GM18907 (cell line): ENCODE measurements at regions not wholly inside any gene's neighbourhood (a gene's known extent, or its start where the extent isn't known, plus 50 kb on each side); places are given as distances from the start of the nearest gene placed in this dataset.

Experiments used
- ATAC-seq: cut with Tn5 transposase; IDR thresholded peaks from one replicate; pipeline ENCODE4 v1.9.1; 2021; ENCODE audit warnings: mild to moderate bottlenecking, moderate library complexity; ENCODE audit not compliant: unreplicated experiment

DNA sequence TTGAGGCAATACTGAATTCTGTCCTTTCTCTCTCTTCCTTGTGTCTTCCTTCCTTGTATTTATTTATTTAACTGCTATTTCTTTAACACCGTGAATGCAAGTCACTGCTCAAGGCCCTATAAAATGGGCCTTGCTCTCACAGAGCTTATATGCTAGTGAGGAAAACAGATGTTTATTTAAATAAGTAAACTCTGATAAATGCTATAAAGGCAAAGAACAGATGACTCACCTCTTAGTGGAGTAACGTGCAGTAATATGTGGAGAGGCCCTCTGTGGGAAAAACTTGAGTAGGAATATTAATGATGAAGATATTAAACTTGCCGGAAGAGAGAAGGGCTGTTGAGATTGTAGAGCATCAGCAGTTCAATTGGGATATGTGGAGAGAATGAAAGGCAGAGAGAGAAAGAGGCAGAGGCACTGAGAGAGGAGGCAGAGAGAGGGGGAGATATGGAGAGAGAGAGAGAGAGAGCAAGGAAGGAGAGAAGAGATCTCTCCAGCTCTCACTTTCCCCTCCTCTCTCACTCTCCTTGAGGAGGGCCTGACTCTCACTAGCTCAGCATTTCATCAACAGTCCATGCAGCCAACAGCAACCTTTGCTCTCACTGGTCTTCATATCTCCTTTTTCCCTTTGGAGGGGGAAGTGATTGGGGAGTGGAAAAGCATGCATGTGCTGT, 322.2 kb downstream of the LMX1A start:
- ATAC-seq: no peak

DNA sequence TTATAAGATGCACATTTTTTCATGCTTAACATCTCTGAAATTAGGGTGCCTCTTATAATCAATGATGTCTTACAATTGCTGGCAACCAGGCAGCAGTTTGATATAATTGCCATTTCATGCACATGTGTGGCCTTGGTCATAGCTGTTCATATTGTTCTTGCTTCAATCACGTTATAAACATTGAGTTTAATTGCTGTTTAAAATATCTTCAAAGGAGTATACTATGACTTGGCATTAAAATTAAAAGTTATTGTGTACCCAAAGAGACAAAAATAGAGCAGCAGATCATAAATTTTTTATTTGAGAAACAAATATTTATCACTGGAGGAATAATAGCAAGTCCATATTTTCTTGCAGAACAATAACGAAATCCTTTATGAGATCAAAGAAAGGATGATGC, 325.5 kb downstream of the LMX1A start:
- ATAC-seq: no peak

DNA sequence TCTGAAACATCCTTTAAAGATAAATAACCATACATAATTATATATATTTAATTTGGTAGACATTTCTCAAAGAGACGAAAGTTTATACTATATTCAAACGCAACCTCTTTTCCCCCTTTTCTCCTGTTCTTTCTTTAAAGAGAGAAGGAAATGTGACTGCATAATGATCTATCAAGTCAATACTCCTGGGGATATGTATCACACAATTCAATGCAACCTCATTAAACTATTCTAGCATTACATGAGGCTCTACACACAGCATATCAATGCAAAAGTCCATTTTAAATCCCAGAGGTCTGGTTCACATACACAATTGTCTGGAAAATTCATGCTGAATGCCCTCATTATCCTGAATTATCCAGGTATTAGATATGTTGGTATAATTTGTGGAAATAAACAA, 330.7 kb downstream of the LMX1A start:
- no peak for ATAC-seq

DNA sequence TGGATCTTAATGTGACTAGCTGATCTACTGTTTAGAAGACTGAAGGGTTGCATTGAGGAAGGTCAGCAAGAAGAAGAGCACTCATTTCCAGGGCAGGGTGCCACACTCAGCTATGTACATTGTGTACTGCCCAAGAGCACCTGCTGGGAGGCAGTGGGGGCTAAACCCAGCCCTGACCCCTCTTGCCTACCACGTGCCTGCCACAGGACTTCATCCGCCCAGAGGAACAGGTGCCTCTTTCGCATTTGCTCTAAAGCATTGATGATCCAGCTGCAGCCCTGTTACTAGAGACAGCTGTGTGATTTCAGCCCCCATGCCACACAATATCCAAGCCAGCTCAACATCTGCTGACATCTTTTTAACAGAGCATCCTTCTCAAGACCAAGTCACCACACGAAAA, 341.8 kb downstream of the LMX1A start:
- ATAC-seq: no peak

DNA sequence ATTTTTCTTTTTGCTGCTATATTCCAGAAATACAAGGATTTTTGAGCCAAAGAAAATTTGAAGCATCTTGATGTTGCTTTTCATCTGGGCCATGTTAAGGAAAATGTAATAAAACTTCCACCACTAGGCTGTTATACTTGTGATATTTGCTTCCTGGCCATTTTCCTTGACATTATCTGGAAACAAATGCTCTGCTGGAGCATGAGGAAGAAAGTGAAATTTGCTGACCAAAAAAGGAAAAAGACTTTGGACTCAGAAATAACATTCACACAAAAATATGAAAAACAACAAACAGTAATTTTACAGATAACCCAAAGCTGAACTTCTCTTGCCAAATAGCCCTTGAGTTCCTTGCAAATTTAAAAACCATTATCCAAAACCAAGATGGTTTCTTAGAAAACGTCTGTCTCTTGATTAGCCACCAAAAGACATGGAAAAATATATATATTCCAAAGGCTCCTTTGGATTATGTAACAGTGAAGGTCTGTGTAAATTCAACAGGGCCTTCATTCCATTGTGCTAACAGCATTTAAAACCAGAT, 344.5 kb downstream of the LMX1A start:
- ATAC-seq: no peak

DNA sequence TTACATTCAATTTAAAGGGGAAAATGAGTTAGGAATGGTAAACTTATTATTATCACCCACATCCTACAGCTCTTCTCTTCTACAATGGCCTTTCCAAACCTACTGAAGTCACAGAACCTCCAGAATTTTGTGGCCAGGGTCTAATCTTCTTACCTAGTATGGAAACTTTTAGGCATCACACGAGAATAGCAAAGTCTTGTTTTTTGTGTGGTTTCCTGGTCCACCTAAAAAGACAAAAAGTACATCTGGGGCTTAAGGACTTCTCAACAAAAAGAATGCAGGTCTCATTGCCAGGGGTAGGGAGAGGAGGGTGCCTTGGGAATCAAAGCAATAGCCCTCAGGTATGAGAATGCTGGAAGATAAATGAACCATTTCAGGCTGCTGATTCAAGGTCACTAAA, 345.3 kb downstream of the LMX1A start:
- ATAC-seq: no peak

DNA sequence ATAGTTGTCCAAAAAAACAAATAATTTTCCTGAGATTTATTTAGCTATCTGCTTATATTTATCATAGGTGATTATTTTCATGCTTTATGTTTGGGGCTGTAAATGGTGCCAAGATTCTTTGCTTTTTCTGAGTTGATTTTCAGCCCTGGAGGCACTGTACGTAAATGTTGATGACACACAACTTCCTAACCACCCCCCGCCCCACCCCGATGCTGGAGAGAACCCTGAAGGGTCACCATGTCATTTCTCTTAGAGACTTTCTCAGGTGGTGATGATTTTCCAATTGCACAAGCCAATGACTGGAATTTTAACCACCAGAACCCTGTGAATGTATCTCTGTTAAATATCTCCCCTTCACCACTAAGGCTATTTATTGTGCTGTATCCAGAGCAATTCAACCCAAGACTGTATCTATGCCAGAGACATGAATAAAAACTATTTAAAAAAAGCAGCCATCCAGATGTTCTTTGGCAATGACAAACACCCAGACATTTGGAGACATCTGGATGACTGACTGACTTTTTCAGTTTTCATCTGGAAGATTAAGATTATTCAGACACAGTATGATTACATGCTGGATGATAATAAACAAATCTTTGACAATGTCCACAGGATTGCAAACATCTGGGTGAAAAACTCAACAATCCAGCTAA, 346.0 kb downstream of the LMX1A start:
- ATAC-seq: no peak

DNA sequence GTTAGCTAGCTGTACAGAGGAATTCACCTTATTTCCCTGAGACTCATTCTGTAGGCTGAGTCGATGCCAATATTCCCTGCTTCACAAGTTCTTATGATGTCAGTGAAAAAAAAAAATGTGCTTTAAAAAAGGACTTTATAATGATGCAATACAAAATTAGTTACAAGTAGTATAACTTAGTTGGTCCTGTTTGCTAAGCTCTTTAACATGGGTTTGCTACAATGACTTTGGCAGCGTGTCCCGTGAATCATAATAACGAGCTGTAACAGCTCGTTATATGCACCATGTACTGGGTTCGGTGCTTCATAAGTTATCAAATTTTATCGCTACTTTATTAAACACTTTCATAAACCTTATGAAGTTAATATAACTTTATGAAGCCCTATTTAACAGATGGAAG, 349.7 kb downstream of the LMX1A start:
- ATAC-seq: no peak

DNA sequence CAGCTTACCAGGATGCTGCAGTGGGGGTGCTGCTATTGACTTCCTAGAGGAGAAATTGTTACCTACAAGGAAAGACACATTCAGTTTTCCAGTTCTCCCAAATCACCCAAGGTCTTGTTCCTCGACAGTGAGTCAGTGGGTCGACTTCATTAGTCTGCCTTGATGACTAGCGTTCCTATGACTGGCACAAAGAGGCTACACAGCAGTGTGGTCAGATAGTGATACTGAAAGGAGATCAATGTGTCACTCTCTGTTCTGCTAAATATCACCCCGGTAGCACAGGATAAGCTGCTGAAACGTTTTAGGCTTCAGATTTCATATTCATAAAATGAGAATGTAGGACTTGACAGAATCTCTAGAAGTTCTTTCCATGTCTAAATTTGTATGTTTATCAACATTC, 357.4 kb downstream of the LMX1A start:
- no peak for ATAC-seq

DNA sequence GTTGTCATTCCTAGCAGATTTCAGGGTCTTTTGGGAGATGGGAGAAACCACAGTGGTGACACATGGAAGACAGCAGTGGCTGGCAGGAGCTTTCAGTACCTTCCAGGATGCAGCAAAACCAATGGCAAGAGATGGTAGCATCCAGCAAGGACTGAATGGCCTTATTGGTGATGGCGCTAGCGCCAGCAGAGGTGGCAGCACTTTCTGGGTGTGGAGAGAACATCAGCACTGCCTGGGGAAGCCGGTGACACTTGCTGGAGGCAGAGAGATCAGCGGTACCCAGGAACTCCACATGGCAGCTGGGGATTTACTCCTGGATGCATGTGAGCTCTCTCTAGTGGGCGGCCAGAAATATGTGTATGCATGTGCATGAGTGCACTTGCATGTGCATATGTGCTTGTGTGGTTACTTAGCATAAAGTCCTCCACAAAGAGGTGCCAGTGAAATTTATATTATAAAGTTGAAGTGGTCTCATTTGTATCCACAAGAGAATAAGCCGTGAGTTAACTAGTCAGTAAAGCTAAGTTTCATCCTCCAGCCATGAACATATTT, 364.7 kb downstream of the LMX1A start:
- ATAC-seq: no peak

DNA sequence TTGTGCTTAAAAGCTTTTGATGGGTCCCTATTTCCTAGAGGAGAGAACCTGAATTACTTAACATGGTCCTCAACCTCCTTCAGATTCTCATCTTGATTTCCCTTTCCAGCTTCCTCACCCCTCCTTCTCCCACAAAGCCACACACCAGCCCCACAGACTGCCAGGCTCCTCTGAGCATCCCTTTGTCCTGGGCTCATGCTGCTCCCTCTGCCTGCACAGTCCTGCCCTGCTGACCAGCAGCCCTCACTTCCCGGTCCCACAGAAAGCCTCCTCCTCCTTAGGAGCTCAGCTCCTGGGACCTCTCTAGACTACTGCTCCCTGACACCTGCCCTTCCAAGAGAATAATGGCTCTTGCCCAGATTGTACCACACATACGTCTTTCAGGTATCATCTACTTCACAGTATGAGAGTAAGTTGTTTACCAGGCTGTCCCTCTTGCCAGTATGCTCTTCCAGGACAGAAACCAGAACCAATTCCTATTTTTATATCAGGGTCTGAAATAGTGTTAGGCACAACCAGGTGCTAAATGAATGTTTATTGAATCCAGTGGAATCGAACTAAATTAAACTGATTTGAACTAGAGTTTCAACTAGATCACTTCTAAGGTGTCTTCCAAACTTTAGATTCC, 373.4 kb downstream of the LMX1A start:
- no peak for ATAC-seq

DNA sequence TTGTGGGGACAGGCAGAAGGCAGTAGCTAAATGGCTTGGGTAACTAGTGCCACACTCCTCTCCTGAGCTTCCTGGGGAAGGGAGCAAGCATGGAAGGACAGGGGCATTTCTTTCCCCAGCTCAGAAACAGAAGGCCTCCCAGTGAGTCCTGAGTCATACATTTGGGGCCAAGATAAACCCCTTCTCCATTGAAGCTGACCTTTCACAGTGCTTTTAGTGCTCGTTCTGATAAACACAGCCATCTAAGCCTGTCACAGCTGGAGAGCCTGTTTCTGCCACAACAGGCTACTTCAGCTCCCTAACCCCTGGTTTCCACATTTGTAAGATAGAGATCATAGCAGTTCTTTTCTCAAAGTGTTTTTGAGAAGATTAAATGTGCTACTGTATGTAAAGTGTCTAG, 374.0 kb downstream of the LMX1A start:
- ATAC-seq: no peak

DNA sequence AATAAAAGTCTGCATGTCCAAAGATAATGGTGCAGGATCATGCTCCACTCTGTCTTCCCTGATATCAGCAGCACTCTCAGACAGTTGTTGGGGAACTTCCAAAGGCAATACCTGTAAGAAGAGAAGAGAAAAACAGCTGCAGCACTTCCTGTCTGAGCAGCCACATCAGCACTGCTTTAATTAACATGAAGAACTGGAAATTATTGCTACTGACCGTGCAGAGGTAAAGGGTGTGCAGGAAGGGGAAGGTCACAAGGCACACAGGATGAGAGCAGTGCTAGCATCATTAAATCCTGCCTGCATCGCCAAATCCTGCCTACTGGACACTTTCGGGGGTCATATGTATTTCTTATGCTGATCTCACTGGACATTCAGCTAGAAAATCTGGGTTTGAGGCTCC, 379.0 kb downstream of the LMX1A start:
- no peak for ATAC-seq

DNA sequence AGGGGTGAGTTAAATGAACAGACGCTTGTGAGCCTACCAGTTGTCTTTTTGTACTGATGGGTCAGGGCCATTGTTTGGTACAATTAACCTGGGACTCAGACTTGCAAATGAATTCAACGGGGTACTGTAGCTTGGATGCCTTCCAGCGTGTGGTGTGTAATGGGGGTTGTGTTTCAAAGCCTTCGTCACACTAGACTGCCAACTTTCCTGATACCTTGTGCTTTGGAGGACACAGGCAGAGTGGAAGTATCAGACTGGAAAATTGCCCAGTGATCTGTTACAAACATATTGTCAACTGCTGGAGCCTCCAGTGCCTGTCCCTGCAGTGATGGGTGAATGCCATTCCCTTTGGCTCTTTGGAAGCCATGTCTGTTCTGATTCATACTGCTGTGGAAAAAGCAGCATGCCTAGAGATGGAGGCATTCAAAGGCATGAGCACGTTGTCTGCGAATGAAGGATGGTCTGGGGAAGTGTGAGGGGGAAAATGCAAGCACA, 384.5 kb downstream of the LMX1A start:
- ATAC-seq: no peak

DNA sequence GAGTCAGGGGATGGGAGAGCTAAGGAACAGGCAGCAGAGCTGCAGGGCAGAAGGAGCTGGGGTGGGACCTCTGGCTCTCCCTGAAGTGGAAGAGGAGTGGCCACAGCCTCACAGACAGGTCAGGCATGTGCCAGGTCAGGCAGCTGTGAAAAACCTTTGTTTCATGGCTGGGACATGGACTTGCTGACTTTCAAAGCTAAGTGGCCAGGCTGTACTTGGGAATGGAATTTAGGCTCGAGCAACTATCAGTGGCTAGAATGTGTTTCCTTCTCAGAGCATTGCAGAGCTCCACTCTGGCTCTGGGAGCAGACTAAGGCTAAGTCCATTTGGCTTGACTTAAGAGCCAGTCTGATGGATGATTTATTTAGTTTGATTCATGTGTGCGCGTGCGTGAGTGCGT, 385.1 kb downstream of the LMX1A start:
- no peak for ATAC-seq

DNA sequence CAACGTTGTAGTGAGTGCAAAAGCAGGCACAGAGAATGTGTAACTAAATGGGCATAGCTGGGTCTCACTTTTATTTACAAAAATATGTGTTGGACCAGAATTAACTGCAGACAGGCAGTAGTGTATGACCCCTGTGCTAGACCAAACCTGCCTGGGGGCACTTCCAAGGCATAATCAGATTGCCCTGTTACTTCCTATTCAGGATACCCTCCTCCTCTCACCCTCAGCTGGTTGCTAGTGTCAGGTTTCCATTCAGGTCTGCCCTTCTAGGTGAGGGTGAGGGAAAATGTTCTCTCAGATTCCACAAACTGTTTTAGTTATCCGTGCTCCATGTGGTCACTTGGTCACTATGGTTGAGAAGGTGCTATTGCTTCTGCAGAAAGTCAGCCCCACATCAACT, 387.3 kb downstream of the LMX1A start:
- ATAC-seq: no peak

DNA sequence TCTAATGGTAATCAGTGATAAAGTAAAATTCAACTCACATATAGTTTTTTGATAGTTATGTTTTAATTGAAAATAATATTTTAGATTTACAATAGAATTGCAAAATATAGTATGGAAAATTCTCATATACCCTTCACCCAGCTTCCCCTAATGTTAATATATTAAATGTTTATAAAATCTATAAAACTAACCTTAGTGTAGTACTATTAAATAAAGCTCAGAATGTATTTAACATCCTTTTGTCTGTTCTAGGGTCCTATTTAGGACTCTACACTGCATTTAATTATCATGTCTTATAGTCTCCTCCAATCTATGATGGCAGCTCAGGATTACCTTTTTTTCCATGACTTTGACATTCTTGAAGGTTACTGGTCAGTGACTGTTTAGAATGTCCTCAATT, 389.2 kb downstream of the LMX1A start:
- ATAC-seq: no peak

DNA sequence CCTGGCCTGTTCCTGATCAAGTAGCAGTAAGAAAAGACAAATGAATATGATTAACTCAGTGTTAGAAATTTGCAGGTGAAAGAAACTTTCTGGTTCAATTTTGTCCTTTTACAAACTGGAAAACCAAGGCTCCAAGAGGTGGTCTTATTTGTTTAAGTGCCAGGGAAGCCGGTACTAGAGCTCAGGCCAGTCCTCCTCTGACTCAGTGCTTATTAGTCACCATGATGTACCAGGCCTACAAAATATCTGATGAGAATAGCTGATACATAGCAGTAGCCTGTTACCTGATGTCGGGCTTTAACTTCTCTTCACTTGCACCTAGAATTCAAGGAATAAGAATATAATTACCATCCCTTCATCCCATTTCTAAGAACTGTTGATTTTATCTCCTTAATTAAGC, 394.8 kb downstream of the LMX1A start:
- ATAC-seq: no peak

DNA sequence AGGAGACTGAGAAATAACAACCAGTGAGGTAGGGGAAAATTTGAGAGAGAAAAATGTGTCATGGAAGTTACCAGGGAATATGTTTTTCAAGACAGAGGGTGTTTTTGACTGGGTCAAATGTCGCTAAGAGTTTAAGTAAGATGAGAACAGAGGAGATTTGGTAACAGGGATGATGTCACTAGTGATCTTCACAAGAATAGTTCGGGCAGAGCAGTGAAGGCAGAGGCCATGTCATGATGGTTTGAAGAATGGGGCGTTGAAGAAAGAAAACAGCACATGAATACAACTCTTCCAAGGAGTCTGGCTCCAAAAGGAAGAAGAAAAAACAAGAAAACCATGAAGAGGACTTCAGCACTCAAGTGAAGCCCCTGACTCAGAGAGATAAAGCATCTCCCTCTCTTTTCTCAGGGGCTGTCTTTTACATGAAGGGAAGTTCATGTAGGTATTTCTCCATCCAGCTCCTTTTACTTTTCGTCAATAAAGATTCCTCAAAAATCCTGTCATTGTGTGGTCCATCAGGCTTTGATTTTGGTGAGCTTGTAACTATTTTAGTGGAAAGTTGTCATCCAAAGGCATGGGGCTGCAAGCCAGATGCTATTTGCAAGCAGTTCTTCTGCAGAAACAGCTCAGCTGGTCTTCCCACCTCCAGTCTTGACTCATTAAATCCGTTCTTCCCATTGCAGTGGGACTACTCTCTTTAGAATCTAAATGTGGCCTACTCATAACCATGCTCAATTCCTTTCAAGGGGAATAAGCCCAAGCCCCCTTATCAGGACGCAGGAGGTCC, 397.3 kb downstream of the LMX1A start:
- no peak for ATAC-seq

DNA sequence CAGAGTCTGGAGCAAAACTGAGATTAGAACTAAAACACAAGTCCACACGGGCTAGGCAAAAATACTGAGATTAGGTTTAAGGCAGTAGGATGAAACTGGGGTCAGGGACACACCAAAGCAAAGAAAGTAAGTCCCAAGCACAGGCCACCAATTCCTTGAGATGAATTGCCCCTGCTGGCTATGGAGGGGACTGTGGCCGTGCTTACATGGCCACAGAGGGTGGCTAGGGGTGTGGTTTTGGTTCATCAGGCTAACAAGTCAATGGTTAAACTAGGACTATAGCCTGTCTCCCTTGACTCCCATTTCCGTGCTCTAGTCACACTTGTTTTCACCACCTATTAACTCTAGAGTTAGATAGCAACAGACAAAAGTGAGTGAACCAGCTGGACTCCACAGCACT, 394.8 kb downstream of the PBX1 start:
- no peak for ATAC-seq

DNA sequence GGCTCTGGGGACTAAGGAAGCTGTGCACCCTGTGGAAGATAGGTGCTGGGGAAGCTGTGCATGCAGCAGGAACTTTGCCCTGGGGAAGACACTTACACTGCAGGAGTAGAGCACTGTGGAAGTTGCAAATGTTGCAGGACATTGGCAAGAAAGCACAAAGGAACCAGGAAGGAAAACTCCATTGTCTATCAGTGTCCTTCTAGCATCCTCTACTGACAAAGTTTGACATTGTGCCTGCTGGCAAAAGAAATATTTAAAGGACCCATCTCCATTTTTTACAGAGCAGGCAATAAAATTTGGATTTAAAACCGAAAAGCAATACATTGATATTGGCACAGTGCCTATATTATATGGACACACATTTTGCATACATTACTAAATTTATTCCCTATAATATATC, 394.1 kb downstream of the PBX1 start:
- no peak for ATAC-seq
